GM18498 (cell line): ENCODE measurements at regions not wholly inside any gene's neighbourhood (a gene's known extent, or its start where the extent isn't known, plus 50 kb on each side); places are given as distances from the start of the nearest gene placed in this dataset.

ENCODE experiments used
- ATAC-seq: cut with Tn5 transposase; IDR thresholded peaks from one replicate; pipeline ENCODE4 v1.9.1; 2021; ENCODE audit warnings: mild to moderate bottlenecking, moderate library complexity; ENCODE audit not compliant: unreplicated experiment

GRCh38 chr10:121290674-121291073 is 307.6 kb downstream of the FGFR2 start:
- no peak for ATAC-seq

DNA sequence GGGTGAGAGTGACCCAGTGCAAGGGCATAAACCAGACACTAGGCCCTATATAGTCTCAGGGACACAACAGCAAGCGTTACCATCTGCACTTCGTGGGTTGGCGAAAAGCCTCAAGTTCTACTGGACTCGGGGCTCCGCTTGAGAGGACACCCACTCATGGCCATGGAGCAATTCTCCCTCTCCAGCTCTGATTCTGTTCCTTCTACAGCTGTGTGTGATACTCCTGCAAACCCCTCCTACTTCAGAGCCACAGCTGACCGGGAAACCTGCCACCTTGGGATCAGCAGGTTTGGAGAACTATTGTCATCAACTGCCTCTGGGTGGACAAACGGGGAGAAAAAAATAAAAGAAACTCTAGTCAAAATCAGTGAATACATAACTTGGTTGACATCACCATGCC is 306.9 kb downstream of the FGFR2 start:
- no peak for ATAC-seq

DNA sequence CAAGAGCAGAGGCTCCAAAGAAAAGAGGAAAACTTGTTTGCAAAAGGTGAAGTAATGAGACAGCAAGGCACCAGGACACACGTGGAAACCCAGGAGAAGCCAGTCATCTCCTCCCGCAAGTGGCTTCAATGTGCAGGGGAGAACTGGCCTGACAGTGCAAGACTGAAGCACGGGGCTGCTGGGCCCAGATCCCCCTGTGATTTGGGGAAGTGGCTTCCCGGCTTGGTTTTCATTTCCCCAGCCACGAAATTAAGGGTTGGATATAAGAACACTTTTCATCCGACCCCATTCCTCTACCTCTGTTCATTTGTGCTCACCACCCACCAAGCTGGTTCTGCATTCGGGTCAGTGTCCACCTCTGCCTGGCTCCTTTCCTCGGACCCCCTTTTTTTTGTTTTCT is 306.4 kb downstream of the FGFR2 start:
- ATAC-seq: no peak

- ATAC-seq: no peak
These were observed 305.9 kb downstream of the FGFR2 start for GRCh38 chr10:121292321-121292720.

- ATAC-seq: no peak
These were observed 305.1 kb downstream of the FGFR2 start for GRCh38 chr10:121293110-121293509.

DNA sequence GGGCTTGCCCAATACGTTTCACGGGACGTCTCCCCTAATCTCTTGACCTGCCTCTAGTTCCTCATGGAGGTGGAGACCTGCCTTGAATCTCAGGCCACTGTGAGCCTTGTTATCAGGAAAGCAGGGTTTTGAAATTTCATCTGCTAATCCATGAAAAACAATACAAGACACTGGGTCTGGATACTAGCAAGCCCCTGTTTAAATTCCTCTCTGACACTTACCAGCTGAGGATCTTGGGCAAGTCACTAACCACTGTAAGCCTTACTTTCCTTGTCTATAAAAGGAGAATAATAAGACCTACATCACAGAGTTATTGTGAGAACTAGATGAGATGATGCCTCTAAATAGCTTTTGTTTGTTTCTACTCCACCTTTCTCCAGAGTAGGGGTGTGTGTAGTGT is 303.6 kb downstream of the FGFR2 start:
- no peak for ATAC-seq

GRCh38 chr10:121296378-121296777 is 301.9 kb downstream of the FGFR2 start:
- no peak for ATAC-seq

DNA sequence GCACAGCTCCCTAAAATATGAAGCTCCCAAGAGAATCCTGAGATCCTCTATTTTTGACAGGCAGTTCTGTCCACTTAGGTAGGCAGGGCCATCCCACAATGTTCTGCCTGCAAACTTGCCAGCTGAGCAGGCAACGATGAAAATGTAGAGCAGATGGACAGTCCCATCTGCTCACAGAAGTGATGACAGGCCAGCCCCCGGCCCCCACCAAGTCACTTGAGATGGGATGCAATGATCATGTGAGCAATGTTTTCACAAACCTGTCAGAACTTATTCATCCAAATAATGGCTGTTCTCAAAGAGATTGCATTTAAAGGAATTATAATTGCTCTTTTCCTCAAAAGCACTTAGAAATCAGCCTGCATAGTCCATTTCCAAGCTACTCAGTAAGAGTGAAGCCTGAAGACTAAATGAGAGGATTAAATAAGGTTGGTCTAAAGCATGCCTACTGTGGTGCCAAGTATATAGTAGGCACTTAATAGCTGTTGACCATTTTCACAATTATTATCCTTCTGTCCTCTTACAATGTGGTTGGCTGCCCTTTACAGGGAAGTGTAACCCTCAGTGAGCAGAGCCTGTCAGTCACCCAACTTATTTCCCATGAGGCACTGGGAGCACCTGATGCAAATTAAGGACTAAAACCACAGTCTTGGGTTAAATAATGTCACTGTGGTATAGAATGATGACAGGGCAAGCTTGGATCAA is 301.2 kb downstream of the FGFR2 start:
- no peak for ATAC-seq

- no peak for ATAC-seq
These were observed 297.5 kb downstream of the FGFR2 start for GRCh38 chr10:121300723-121301122.

GRCh38 chr10:121302541-121303180 is 295.6 kb downstream of the FGFR2 start:
- ATAC-seq: no peak

- no peak for ATAC-seq
These were observed 294.9 kb downstream of the FGFR2 start for GRCh38 chr10:121303287-121303890.

- no peak for ATAC-seq
These were observed 293.2 kb downstream of the FGFR2 start for GRCh38 chr10:121305066-121305465.

DNA sequence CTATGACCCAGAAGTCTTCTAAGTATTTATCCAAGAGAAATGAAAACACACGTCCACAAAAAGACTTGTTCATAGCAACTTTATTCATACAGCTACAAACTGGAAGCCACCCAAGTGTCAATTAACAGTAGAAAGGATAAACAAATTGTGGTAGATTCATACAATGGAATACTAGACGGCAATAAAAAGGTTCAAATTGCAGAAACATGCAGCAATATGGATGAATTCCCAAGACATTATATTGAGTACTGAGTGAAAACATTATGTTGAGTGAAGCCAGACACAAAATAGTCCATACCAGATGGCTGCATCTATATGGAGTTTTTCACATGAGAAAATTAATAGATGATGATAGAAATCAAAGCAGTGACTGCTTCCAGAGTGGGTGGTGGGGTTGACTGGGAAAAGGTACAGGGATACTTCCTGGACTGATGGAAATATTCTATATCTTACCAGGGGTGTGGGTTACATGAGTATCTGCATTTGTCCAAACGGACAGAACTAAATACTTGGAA is 292.0 kb downstream of the FGFR2 start:
- ATAC-seq: no peak

DNA sequence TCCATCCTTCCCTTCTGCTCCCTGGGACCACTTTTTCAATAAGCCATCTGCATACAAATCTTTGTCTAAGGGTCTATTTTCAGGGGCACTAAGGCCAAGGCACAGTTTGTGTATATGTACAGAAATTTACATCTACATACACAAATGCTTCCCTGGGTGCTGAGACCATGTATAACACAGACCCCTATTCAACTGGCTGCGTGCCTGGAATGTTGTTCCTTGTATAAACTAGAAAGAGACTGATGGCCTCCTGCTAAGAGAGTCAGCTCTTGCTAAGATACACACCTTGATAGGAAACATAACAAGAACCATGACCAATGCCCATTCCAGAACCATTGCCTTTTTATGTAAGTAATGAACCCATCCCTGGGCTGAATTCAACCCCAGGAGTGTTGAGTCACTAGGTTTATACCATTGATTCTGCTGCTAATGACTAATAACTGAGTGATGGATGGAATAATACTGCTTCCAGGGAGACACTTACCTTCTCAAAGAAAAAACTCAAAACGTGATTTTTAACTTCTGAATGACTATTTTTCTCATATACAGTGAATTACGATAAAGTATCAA is 290.7 kb downstream of the FGFR2 start:
- ATAC-seq: no peak

- no peak for ATAC-seq
These were observed 290.2 kb downstream of the FGFR2 start for GRCh38 chr10:121308020-121308419.

DNA sequence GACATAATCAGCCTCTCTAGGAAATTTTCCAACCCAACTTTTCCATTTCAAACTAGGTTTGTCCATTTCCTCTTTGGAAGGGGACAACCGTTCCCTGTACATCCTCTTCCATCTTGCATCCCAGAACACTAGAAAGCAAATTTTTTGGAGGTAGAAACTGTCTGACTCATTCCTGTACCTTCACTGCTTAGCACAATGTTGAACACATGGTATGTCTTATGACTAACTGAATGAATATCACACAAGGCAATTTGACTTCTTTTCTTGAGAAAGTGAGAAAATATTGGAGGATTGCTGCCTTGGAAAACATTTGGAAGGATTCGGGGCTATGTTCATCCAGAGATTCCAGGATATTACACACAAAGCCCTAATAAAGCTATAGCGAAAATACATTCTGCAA is 289.1 kb downstream of the FGFR2 start:
- no peak for ATAC-seq

- ATAC-seq: no peak
These were observed 288.0 kb downstream of the FGFR2 start for GRCh38 chr10:121310151-121310711.

GRCh38 chr10:121311812-121312443 is 286.3 kb downstream of the FGFR2 start:
- no peak for ATAC-seq

GRCh38 chr10:121312587-121312986 is 285.7 kb downstream of the FGFR2 start:
- no peak for ATAC-seq

- no peak for ATAC-seq
These were observed 284.9 kb downstream of the FGFR2 start for GRCh38 chr10:121313119-121313875.
